ENCODE measurements at regions not wholly inside any gene's neighbourhood (a gene's known extent, or its start where the extent isn't known, plus 50 kb on each side); places are given as distances from the start of the nearest gene placed in this dataset.

DNA sequence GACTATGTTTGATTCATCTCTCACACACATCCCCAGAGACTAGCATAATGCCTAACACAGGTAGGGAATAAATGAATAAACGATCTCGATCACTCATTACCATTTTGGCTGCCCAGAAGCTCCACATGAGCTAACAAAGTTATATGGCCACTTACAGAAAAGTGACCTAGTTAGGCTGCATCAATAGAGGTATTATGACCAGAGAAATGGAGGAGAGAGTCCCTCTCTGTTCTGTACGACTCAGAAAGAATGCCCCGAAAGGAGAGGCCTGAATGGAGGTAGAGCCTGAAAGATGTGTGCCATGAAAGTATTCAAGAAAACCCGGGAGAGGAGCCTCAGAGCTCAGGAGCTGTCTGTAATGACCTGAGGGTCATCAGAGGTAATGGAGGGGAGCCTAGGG lies 208.2 kb upstream of the GRIK3 start:
- TF ChIP-seq CTCF (IDR thresholded peaks at IDR 0.05; ENCODE audit: insufficient read depth, low read length, poor library complexity, severe bottlenecking) (no peak), EZH2phosphoT487 (conservative IDR thresholded peaks at IDR 0.05; ENCODE audit: low read length) (no peak)

All from SU-DHL-6 (cell line).